Prostate gland (tissue), 2 donors: ENCODE measurements at regions not wholly inside any gene's neighbourhood (a gene's known extent, or its start where the extent isn't known, plus 50 kb on each side); places are given as distances from the start of the nearest gene placed in this dataset.

Experiments
- DNase-seq: peaks from one replicate; pipeline ENCODE4 v3.0.0-alpha.2; 2019; ENCODE audit warnings: low spot score
- H3K27ac ChIP-seq, 2 donors: fragments of 200-600 bp; sonication (generic); 2 replicates each; pipeline ENCODE4 v1.5.1; 2017 to 2019
- H3K27me3 ChIP-seq: fragments of 200-600 bp; sonication (generic); replicated peaks from 2 replicates; pipeline ENCODE4 v1.5.1; 2019; ENCODE audit not compliant: insufficient read depth
- H3K36me3 ChIP-seq, 2 donors: fragments of 200-600 bp; sonication (generic); 1 replicate in 1 of 2; 2 replicates in 1 of 2; pipeline versions ENCODE4 v1.5.1 to v1.8.1; 2017 to 2019
- H3K4me1 ChIP-seq: fragments of 200-600 bp; sonication (generic); replicated peaks from 2 replicates; pipeline ENCODE4 v1.5.1; 2019
- H3K4me3 ChIP-seq, 2 donors: fragments of 200-600 bp; sonication (generic); 2 replicates each; pipeline ENCODE4 v1.5.1; 2017 to 2019
- H3K9me3 ChIP-seq: fragments of 200-600 bp; sonication (generic); 2 replicates; pipeline ENCODE4 v1.5.1; 2017
- POLR2A ChIP-seq: fragments of 450-650 bp; IDR thresholded peaks from one replicate; pipeline ENCODE4 v1.6.1; 2016; ENCODE audit warnings: antibody characterized with exemption, mild to moderate bottlenecking
- POLR2AphosphoS5 ChIP-seq: sonication (generic); formaldehyde crosslinking; IDR thresholded peaks from one replicate; pipeline ENCODE4 v1.6.1; 2017; ENCODE audit warnings: antibody characterized with exemption
- WGBS: methylation state at CpG from one replicate; pipeline ENCODE4 v1.1.5; 2018; 5-methylcytosine and 5-hydroxymethylcytosine counted together
- intact Hi-C: fragments of 100-400 bp; cut with DNase I; formaldehyde crosslinking; loops from one replicate; pipeline ENCODE4 v1.14.2; 2022
- TF ChIP-seq, protein P1 (sequence below), 4 experiments: fragments of 200-600 bp in 2 of 4; fragments of 450-650 bp in 2 of 4; sonication (generic) in 2 of 4; IDR thresholded peaks; 1 replicate in 3 of 4; 2 replicates in 1 of 4; pipeline ENCODE4 v1.5.1; 2016 to 2019; ENCODE audit warnings: antibody characterized with exemption in 4 of 4, mild to moderate bottlenecking in 2 of 4, moderate library complexity in 2 of 4

- no peaks in the 10 kb centered on the region for H3K4me1 ChIP-seq
- no peak for DNase-seq
- H3K27ac ChIP-seq: no peak overlapping the region
- intact Hi-C loops: no loop called here
- no peaks in the 10 kb centered on the region for H3K27me3 ChIP-seq
- TF ChIP-seq POLR2A (no peak), POLR2AphosphoS5 (no peak)
- TF ChIP-seq, protein P1, sequence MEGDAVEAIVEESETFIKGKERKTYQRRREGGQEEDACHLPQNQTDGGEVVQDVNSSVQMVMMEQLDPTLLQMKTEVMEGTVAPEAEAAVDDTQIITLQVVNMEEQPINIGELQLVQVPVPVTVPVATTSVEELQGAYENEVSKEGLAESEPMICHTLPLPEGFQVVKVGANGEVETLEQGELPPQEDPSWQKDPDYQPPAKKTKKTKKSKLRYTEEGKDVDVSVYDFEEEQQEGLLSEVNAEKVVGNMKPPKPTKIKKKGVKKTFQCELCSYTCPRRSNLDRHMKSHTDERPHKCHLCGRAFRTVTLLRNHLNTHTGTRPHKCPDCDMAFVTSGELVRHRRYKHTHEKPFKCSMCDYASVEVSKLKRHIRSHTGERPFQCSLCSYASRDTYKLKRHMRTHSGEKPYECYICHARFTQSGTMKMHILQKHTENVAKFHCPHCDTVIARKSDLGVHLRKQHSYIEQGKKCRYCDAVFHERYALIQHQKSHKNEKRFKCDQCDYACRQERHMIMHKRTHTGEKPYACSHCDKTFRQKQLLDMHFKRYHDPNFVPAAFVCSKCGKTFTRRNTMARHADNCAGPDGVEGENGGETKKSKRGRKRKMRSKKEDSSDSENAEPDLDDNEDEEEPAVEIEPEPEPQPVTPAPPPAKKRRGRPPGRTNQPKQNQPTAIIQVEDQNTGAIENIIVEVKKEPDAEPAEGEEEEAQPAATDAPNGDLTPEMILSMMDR (IDR thresholded peaks at IDR 0.05): no peak
- H3K4me3 ChIP-seq: no peak overlapping the region
- no peaks in the 10 kb centered on the region for H3K36me3 ChIP-seq
- H3K9me3 ChIP-seq: no peaks in the 10 kb centered on the region
- 59% methylated on average over 2 of the region's 2 CpGs for WGBS
Observed at GRCh38 chr16:77037696-77038347, 153.2 kb upstream of the MON1B start.

DNA sequence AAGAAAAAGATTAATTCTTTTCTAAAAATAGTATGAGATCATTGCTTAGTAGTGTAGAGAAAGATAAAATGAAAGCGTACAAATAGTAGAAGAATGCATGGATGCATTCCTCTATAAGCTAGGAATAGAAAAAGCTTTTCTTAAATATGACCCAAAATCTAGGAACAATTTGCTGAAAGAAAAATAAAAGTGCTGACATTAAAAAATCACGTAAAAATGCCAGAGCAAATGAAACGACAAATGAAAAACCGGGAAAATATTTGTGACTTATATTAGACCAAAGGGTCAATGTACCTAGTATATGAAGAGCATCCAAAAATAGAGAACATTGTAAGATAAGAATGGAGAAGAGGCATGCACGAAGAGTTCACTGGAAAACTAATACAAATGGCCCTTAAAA is 149.5 kb upstream of the MON1B start:
- Histone ChIP-seq H3K4me1 (no peaks in the 10 kb centered on the region), H3K27me3 (no peaks in the 10 kb centered on the region), H3K36me3 (no peaks in the 10 kb centered on the region), H3K27ac (no peak overlapping the region), H3K4me3 (no peak overlapping the region), H3K9me3 (no peaks in the 10 kb centered on the region)
- no peak for DNase-seq
- TF ChIP-seq, protein P1 (IDR thresholded peaks at IDR 0.05): no peak
- TF ChIP-seq POLR2AphosphoS5 (no peak), POLR2A (no peak)
- intact Hi-C loops: no loop called here
- 74% methylated on average over 5 of the region's 5 CpGs for WGBS

- intact Hi-C loops: no loop called here
- H3K27ac ChIP-seq: no peak overlapping the region
- TF ChIP-seq POLR2AphosphoS5: no peak
- TF ChIP-seq POLR2A: no peak
- TF ChIP-seq, protein P1 (IDR thresholded peaks at IDR 0.05): no peak
- WGBS: 92% methylated on average over 1 of the region's 1 CpG
- H3K27me3 ChIP-seq: no peaks in the 10 kb centered on the region
- no peaks in the 10 kb centered on the region for H3K4me1 ChIP-seq
- no peaks in the 10 kb centered on the region for H3K9me3 ChIP-seq
- DNase-seq: no peak
- H3K36me3 ChIP-seq: no peaks in the 10 kb centered on the region
- H3K4me3 ChIP-seq: no peak overlapping the region
Observed at GRCh38 chr16:77043076-77043475, 147.9 kb upstream of the MON1B start.

GRCh38 chr16:77046206-77046605 is 144.8 kb upstream of the MON1B start:
- H3K27ac ChIP-seq: no peak overlapping the region
- no peaks in the 10 kb centered on the region for H3K36me3 ChIP-seq
- WGBS: 87% methylated on average over 4 of the region's 4 CpGs
- no peak for TF ChIP-seq POLR2AphosphoS5
- TF ChIP-seq POLR2A: no peak
- TF ChIP-seq, protein P1 (IDR thresholded peaks at IDR 0.05): no peak
- no peak for DNase-seq
- intact Hi-C loops: no loop called here
- H3K27me3 ChIP-seq: no peaks in the 10 kb centered on the region
- no peaks in the 10 kb centered on the region for H3K9me3 ChIP-seq
- H3K4me1 ChIP-seq: no peaks in the 10 kb centered on the region
- no peak overlapping the region for H3K4me3 ChIP-seq

- Histone ChIP-seq H3K4me3 (no peak overlapping the region), H3K27ac (no peak overlapping the region), H3K4me1 (no peaks in the 10 kb centered on the region), H3K9me3 (no peaks in the 10 kb centered on the region), H3K36me3 (no peaks in the 10 kb centered on the region), H3K27me3 (no peaks in the 10 kb centered on the region)
- intact Hi-C loops: no loop called here
- DNase-seq: no peak
- no peak for TF ChIP-seq POLR2A
- TF ChIP-seq, protein P1 (IDR thresholded peaks at IDR 0.05): no peak
Observed at GRCh38 chr16:77048085-77048484, 142.9 kb upstream of the MON1B start.
